ENCODE measurements at regions not wholly inside any gene's neighbourhood (a gene's known extent, or its start where the extent isn't known, plus 50 kb on each side); places are given as distances from the start of the nearest gene placed in this dataset.

- DNase-seq (ENCODE audit: insufficient read length, low spot score) (no peak), FAIRE-seq (no peak)
Measured at GRCh38 chr9:87435189-87435880, 62.3 kb upstream of the DAPK1 start.

GRCh38 chr9:87436716-87437115 is 61.0 kb upstream of the DAPK1 start:
- FAIRE-seq (no peak), DNase-seq (ENCODE audit: insufficient read length, low spot score) (no peak)

GRCh38 chr9:87437966-87438365 is 59.7 kb upstream of the DAPK1 start:
- FAIRE-seq: no peak
- no peak for DNase-seq (ENCODE audit: insufficient read length, low spot score)

- no peak for FAIRE-seq
Measured at GRCh38 chr9:87441251-87441650, 56.4 kb upstream of the DAPK1 start.

GRCh38 chr9:87442451-87442850 is 55.2 kb upstream of the DAPK1 start:
- FAIRE-seq (no peak), DNase-seq (ENCODE audit: insufficient read length, low spot score) (no peak)

More at GRCh38 chr9:87441251-87441650, 56.4 kb upstream of the DAPK1 start:
- no peak for DNase-seq (ENCODE audit: insufficient read length, low spot score)

GRCh38 chr9:87443006-87443405 is 54.7 kb upstream of the DAPK1 start:
- DNase-seq (ENCODE audit: insufficient read length, low spot score): no peak

GRCh38 chr9:87443461-87443860 is 54.2 kb upstream of the DAPK1 start:
- no peak for DNase-seq (ENCODE audit: insufficient read length, low spot score)
- FAIRE-seq: no peak

More at GRCh38 chr9:87443006-87443405, 54.7 kb upstream of the DAPK1 start:
- FAIRE-seq: no peak

- FAIRE-seq (peak; percentile 90), DNase-seq (ENCODE audit: insufficient read length, low spot score) (peak; percentile 56)
Measured at GRCh38 chr9:87445646-87446045, 52.0 kb upstream of the DAPK1 start.

GRCh38 chr9:87446527-87446926 is 51.1 kb upstream of the DAPK1 start:
- DNase-seq (ENCODE audit: insufficient read length, low spot score) (no peak), FAIRE-seq (no peak)

GRCh38 chr9:87447547-87448432 is 49.9 kb upstream of the DAPK1 start:
- DNase-seq (ENCODE audit: insufficient read length, low spot score) (no peak), FAIRE-seq (no peak)

All from GM19239 (cell line).